Thyroid gland (tissue), 4 donors: ENCODE measurements at regions not wholly inside any gene's neighbourhood (a gene's known extent, or its start where the extent isn't known, plus 50 kb on each side); places are given as distances from the start of the nearest gene placed in this dataset.

Experiments
- DNase-seq, 2 donors: peaks; one replicate each; pipeline ENCODE4 v3.0.0-alpha.2; 2019
- H3K27ac ChIP-seq, 3 donors: fragments of 200-600 bp; sonication (generic); 1 replicate in 2 of 3; 2 replicates in 1 of 3; pipeline ENCODE4 v1.5.1; 2016 to 2019; ENCODE audit warnings: mild to moderate bottlenecking in 1 of 3, moderate library complexity in 1 of 3
- H3K27me3 ChIP-seq: fragments of 200-600 bp; sonication (generic); one replicate; pipeline ENCODE4 v1.5.1; 2019
- H3K36me3 ChIP-seq, 2 donors: fragments of 200-600 bp; sonication (generic); one replicate each; pipeline ENCODE4 v1.5.1; 2016 to 2019
- H3K4me1 ChIP-seq, 2 donors: fragments of 200-600 bp; sonication (generic); one replicate each; pipeline ENCODE4 v1.5.1; 2017 to 2019
- H3K4me3 ChIP-seq, 3 donors: fragments of 200-600 bp; sonication (generic); replicated peaks in 1 of 3; 1 replicate in 2 of 3; 2 replicates in 1 of 3; pipeline ENCODE4 v1.5.1; 2016; ENCODE audit warnings: mild to moderate bottlenecking in 1 of 3
- H3K9me3 ChIP-seq: fragments of 200-600 bp; sonication (generic); one replicate; pipeline ENCODE4 v1.5.1; 2017
- CTCF ChIP-seq, 6 experiments: fragments of 200-600 bp in 3 of 6; fragments of 450-650 bp in 3 of 6; sonication (generic) in 3 of 6; IDR thresholded peaks; one replicate each; pipeline ENCODE4 v1.5.1; 2016 to 2019; ENCODE audit warnings: antibody characterized with exemption in 6 of 6, mild to moderate bottlenecking in 2 of 6, inconsistent platforms in 1 of 6, moderate library complexity in 1 of 6
- POLR2A ChIP-seq, 2 donors: fragments of 450-650 bp; IDR thresholded peaks; one replicate each; pipeline ENCODE4 v1.6.1; 2017; ENCODE audit warnings: antibody characterized with exemption in 2 of 2, mild to moderate bottlenecking in 2 of 2, moderate library complexity in 1 of 2
- WGBS, 2 donors: methylation state at CpG; one replicate each; pipeline ENCODE4 v1.1.5; 2017; 5-methylcytosine and 5-hydroxymethylcytosine counted together
- intact Hi-C: fragments of 100-400 bp; cut with DNase I; formaldehyde crosslinking; loops from one replicate; pipeline ENCODE4 v1.15.1; 2023

GRCh38 chr7:22052674-22053365 lies 107.1 kb upstream of the CDCA7L start:
- no peak overlapping the region for H3K4me3 ChIP-seq
- no peaks in the 10 kb centered on the region for H3K9me3 ChIP-seq
- no peak overlapping the region for H3K27ac ChIP-seq
- WGBS, 2 donors = 79 to 83% methylated on average over 9 of the region's 9 CpGs
- TF ChIP-seq POLR2A (IDR thresholded peaks at IDR 0.05) (no peak), CTCF (IDR thresholded peaks at IDR 0.05) (no peak)
- intact Hi-C loops = no loop called here
- no peak for DNase-seq
- H3K27me3 ChIP-seq = no peaks in the 10 kb centered on the region
- no peaks in the 10 kb centered on the region for H3K36me3 ChIP-seq
- H3K4me1 ChIP-seq = no peaks in the 10 kb centered on the region

GRCh38 chr7:22051886-22052673 lies 106.4 kb upstream of the CDCA7L start:
- intact Hi-C loops = no loop called here
- TF ChIP-seq POLR2A (IDR thresholded peaks at IDR 0.05) (no peak), CTCF (IDR thresholded peaks at IDR 0.05) (no peak)
- H3K4me1 ChIP-seq = no peaks in the 10 kb centered on the region
- H3K27ac ChIP-seq = no peak overlapping the region
- no peaks in the 10 kb centered on the region for H3K27me3 ChIP-seq
- no peaks in the 10 kb centered on the region for H3K36me3 ChIP-seq
- WGBS, 2 donors = 67 to 68% methylated on average over 14 of the region's 14 CpGs
- H3K9me3 ChIP-seq = no peaks in the 10 kb centered on the region
- DNase-seq = no peak
- H3K4me3 ChIP-seq = no peak overlapping the region

GRCh38 chr7:22049766-22050500 lies 104.2 kb upstream of the CDCA7L start:
- TF ChIP-seq CTCF (IDR thresholded peaks at IDR 0.05) (no peak), POLR2A (IDR thresholded peaks at IDR 0.05) (no peak)
- no peaks in the 10 kb centered on the region for H3K36me3 ChIP-seq
- H3K9me3 ChIP-seq = no peaks in the 10 kb centered on the region
- H3K4me1 ChIP-seq = no peaks in the 10 kb centered on the region
- no peaks in the 10 kb centered on the region for H3K27me3 ChIP-seq
- H3K4me3 ChIP-seq = no peak overlapping the region
- H3K27ac ChIP-seq = no peak overlapping the region
- WGBS, 2 donors = 87 to 89% methylated on average over 17 of the region's 17 CpGs
- no peak for DNase-seq
- intact Hi-C loops = no loop called here

GRCh38 chr7:22043367-22043766 lies 97.7 kb upstream of the CDCA7L start:
- no peak for DNase-seq
- H3K27ac ChIP-seq = no peak overlapping the region
- no peaks in the 10 kb centered on the region for H3K27me3 ChIP-seq
- intact Hi-C loops = no loop called here
- TF ChIP-seq POLR2A (IDR thresholded peaks at IDR 0.05) (no peak), CTCF (IDR thresholded peaks at IDR 0.05) (no peak)
- no peak overlapping the region for H3K4me3 ChIP-seq
- 86 to 87% methylated on average over 5 of the region's 5 CpGs for WGBS, 2 donors
- H3K4me1 ChIP-seq = no peaks in the 10 kb centered on the region
- no peaks in the 10 kb centered on the region for H3K36me3 ChIP-seq
- H3K9me3 ChIP-seq = no peaks in the 10 kb centered on the region
